ENCODE measurements at regions not wholly inside any gene's neighbourhood (a gene's known extent, or its start where the extent isn't known, plus 50 kb on each side); places are given as distances from the start of the nearest gene placed in this dataset.

GRCh38 chr11:22082178-22082577 lies 110.7 kb upstream of the ANO5 start:
- Histone ChIP-seq H3K27ac (no peak overlapping the region), H3K36me3 (no peaks in the 10 kb centered on the region), H3K27me3 (no peaks in the 10 kb centered on the region), H3K4me3 (no peak overlapping the region), H3K4me1 (no peaks in the 10 kb centered on the region), H3K9me3 (peaks cover 0 to 7% of the 10 kb centered on the region in 2 donors)
- intact Hi-C loops (cut with DNase I): no loop called here
- TF ChIP-seq CTCF (IDR thresholded peaks at IDR 0.05): no peak
- DNase-seq (no peak), ATAC-seq (no peak)

GRCh38 chr11:22082788-22083187 lies 110.1 kb upstream of the ANO5 start:
- no peaks in the 10 kb centered on the region for H3K27me3 ChIP-seq
- no peaks in the 10 kb centered on the region for H3K4me1 ChIP-seq
- H3K4me3 ChIP-seq: no peak overlapping the region
- ATAC-seq (no peak), DNase-seq (no peak)
- intact Hi-C loops (cut with DNase I): no loop called here
- H3K9me3 ChIP-seq: peaks cover 0 to 7% of the 10 kb centered on the region in 2 donors
- no peak for TF ChIP-seq CTCF (IDR thresholded peaks at IDR 0.05)
- no peaks in the 10 kb centered on the region for H3K36me3 ChIP-seq
- H3K27ac ChIP-seq: no peak overlapping the region

GRCh38 chr11:22084056-22084455 lies 108.8 kb upstream of the ANO5 start:
- no peaks in the 10 kb centered on the region for H3K36me3 ChIP-seq
- H3K27me3 ChIP-seq: no peaks in the 10 kb centered on the region
- peaks cover 0 to 7% of the 10 kb centered on the region in 2 donors for H3K9me3 ChIP-seq
- intact Hi-C loops (cut with DNase I): no loop called here
- TF ChIP-seq CTCF (IDR thresholded peaks at IDR 0.05): no peak
- no peaks in the 10 kb centered on the region for H3K4me1 ChIP-seq
- H3K4me3 ChIP-seq: no peak overlapping the region
- DNase-seq (no peak), ATAC-seq (no peak)
- H3K27ac ChIP-seq: no peak overlapping the region

GRCh38 chr11:22084564-22084963 lies 108.3 kb upstream of the ANO5 start:
- Histone ChIP-seq H3K27ac (no peak overlapping the region), H3K4me3 (no peak overlapping the region), H3K4me1 (no peaks in the 10 kb centered on the region), H3K36me3 (no peaks in the 10 kb centered on the region), H3K9me3 (peaks cover 0 to 7% of the 10 kb centered on the region in 2 donors), H3K27me3 (no peaks in the 10 kb centered on the region)
- ATAC-seq (no peak), DNase-seq (no peak)
- no peak for TF ChIP-seq CTCF (IDR thresholded peaks at IDR 0.05)
- intact Hi-C loops (cut with DNase I): no loop called here

GRCh38 chr11:22089609-22090008 lies 103.3 kb upstream of the ANO5 start:
- DNase-seq (no peak), ATAC-seq (no peak)
- intact Hi-C loops (cut with DNase I): no loop called here
- no peaks in the 10 kb centered on the region for H3K27me3 ChIP-seq
- no peaks in the 10 kb centered on the region for H3K4me1 ChIP-seq
- peaks cover 0 to 2% of the 10 kb centered on the region in 2 donors for H3K9me3 ChIP-seq
- TF ChIP-seq CTCF (IDR thresholded peaks at IDR 0.05): no peak
- H3K4me3 ChIP-seq: no peak overlapping the region
- no peaks in the 10 kb centered on the region for H3K36me3 ChIP-seq
- H3K27ac ChIP-seq: no peak overlapping the region
